ENCODE measurements at regions not wholly inside any gene's neighbourhood (a gene's known extent, or its start where the extent isn't known, plus 50 kb on each side); places are given as distances from the start of the nearest gene placed in this dataset.

DNA sequence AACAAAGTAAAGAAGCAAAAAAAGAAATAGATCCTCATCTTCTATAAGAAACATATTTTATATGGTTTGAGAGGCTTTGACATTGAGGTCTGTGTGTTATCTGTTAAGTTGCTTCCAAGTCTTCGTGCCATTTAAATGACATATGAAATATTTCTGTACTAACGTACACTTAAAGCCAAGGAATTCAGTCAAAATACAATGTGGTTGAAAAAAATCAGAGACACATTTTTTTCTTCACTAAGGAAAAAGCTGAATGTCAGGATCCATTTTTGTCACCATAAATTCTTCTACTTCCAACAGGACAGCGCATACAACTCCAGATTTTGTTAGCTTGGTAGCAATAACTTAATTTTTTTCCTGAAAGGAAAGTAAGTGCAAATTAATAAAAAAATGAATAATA lies 168.5 kb downstream of the FAT4 start:
- Histone ChIP-seq H3K27me3 (replicated peaks) (no peaks in the 10 kb centered on the region), H3K4me3 (ENCODE audit: low read depth, low read length) (no peak overlapping the region), H3K27ac (no peak overlapping the region), H3K36me3 (replicated peaks) (no peaks in the 10 kb centered on the region)
- in situ Hi-C loops (cut with HindIII; ENCODE audit: low pct_ligation_motif_present, low sequenced_read_pairs), result no loop called here
- DNase-seq, result no peak
- TF ChIP-seq, protein P1, sequence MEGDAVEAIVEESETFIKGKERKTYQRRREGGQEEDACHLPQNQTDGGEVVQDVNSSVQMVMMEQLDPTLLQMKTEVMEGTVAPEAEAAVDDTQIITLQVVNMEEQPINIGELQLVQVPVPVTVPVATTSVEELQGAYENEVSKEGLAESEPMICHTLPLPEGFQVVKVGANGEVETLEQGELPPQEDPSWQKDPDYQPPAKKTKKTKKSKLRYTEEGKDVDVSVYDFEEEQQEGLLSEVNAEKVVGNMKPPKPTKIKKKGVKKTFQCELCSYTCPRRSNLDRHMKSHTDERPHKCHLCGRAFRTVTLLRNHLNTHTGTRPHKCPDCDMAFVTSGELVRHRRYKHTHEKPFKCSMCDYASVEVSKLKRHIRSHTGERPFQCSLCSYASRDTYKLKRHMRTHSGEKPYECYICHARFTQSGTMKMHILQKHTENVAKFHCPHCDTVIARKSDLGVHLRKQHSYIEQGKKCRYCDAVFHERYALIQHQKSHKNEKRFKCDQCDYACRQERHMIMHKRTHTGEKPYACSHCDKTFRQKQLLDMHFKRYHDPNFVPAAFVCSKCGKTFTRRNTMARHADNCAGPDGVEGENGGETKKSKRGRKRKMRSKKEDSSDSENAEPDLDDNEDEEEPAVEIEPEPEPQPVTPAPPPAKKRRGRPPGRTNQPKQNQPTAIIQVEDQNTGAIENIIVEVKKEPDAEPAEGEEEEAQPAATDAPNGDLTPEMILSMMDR (IDR thresholded peaks at IDR 0.05; ENCODE audit: low read depth, low read length, missing control alignments), result no peak

DNA sequence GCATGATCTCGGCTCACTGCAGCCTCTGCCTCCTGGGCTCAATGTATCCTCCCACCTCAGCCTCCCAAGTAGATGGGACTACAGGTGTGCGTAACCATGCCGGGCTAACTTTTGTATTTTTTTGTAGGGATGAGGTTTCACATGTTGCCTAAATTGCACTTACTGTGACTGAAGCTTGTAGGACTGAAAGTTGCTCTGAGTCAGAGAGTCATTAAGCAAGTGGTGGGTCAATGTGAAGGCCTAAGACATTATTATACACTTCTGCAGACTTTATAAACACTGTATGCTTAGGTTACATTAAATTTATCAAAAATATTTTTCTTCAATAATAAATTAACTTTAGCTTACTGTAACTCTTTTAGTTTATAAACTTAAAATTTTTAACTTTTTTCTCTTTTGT lies 170.2 kb downstream of the FAT4 start:
- in situ Hi-C loops (cut with HindIII; ENCODE audit: low pct_ligation_motif_present, low sequenced_read_pairs), result no loop called here
- Histone ChIP-seq H3K27ac (no peak overlapping the region), H3K27me3 (replicated peaks) (no peaks in the 10 kb centered on the region), H3K4me3 (ENCODE audit: low read depth, low read length) (no peak overlapping the region), H3K36me3 (replicated peaks) (no peaks in the 10 kb centered on the region)
- TF ChIP-seq, protein P1 (IDR thresholded peaks at IDR 0.05; ENCODE audit: low read depth, low read length, missing control alignments), result no peak
- no peak for DNase-seq

DNA sequence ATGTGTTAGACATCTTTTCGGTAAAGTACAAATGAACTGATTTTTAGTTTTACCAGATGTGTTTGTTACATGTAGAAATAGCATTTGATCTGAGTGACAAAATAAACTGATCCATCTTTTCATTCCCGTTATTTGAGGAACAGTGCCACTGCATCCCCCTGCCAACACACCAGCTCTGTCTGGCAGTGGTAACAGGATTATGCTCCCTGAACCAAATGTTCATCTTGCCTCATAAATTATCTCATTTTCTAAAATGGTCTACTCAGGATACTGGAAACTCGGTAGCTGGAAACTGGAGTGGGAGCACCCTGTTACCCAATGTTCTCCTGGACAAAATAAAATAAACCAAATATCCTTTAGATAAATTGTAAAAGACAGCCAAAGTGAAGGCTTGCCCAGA lies 171.6 kb downstream of the FAT4 start:
- no peak for DNase-seq
- TF ChIP-seq, protein P1 (IDR thresholded peaks at IDR 0.05; ENCODE audit: low read depth, low read length, missing control alignments), result no peak
- in situ Hi-C loops (cut with HindIII; ENCODE audit: low pct_ligation_motif_present, low sequenced_read_pairs), result no loop called here
- H3K27me3 ChIP-seq (replicated peaks), result no peaks in the 10 kb centered on the region
- H3K27ac ChIP-seq, result no peak overlapping the region
- no peak overlapping the region for H3K4me3 ChIP-seq (ENCODE audit: low read depth, low read length)
- no peaks in the 10 kb centered on the region for H3K36me3 ChIP-seq (replicated peaks)

DNA sequence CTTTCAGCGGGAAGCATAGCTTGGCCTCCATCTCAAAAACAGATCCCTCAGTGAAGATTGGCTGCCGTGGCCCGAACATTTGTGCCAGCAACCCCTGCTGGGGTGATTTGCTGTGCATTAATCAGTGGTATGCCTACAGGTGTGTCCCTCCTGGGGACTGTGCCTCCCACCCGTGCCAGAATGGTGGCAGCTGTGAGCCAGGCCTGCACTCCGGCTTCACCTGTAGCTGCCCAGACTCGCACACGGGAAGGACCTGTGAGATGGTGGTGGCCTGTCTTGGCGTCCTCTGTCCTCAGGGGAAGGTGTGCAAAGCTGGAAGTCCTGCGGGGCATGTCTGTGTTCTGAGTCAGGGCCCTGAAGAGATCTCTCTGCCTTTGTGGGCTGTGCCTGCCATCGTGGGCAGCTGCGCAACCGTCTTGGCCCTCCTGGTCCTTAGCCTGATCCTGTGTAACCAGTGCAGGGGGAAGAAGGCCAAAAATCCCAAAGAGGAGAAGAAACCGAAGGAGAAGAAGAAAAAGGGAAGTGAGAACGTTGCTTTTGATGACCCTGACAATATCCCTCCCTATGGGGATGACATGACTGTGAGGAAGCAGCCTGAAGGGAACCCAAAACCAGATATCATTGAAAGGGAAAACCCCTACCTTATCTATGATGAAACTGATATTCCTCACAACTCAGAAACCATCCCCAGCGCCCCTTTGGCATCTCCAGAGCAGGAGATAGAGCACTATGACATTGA lies 175.4 kb downstream of the FAT4 start:
- no peak overlapping the region for H3K4me3 ChIP-seq (ENCODE audit: low read depth, low read length)
- TF ChIP-seq, protein P1 (IDR thresholded peaks at IDR 0.05; ENCODE audit: low read depth, low read length, missing control alignments), result no peak
- H3K27me3 ChIP-seq (replicated peaks), result no peaks in the 10 kb centered on the region
- in situ Hi-C loops (cut with HindIII; ENCODE audit: low pct_ligation_motif_present, low sequenced_read_pairs), result no loop called here
- no peak for DNase-seq
- no peak overlapping the region for H3K27ac ChIP-seq
- H3K36me3 ChIP-seq (replicated peaks), result no peaks in the 10 kb centered on the region

DNA sequence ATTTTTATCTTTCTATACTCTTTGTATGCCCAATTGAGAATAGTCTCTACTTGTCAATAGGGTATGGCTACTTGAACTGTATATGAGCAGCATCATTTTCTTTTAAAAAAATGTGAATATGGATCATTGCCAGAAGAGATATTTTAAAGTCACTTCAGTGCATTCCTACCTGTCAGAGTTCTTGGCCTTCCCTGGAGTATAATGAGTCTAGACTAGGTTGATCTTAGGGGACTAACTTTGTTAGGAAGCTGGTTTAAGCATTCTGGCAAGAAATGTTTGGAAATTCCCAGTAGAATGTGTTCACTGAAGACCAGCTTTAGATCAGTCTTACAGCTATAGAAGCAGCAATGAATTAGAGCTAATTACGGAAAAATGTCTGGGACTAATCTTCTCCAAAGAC lies 178.2 kb downstream of the FAT4 start:
- H3K27ac ChIP-seq, result no peak overlapping the region
- in situ Hi-C loops (cut with HindIII; ENCODE audit: low pct_ligation_motif_present, low sequenced_read_pairs), result no loop called here
- H3K4me3 ChIP-seq (ENCODE audit: low read depth, low read length), result no peak overlapping the region
- TF ChIP-seq, protein P1 (IDR thresholded peaks at IDR 0.05; ENCODE audit: low read depth, low read length, missing control alignments), result no peak
- no peak for DNase-seq
- no peaks in the 10 kb centered on the region for H3K27me3 ChIP-seq (replicated peaks)
- H3K36me3 ChIP-seq (replicated peaks), result no peaks in the 10 kb centered on the region

DNA sequence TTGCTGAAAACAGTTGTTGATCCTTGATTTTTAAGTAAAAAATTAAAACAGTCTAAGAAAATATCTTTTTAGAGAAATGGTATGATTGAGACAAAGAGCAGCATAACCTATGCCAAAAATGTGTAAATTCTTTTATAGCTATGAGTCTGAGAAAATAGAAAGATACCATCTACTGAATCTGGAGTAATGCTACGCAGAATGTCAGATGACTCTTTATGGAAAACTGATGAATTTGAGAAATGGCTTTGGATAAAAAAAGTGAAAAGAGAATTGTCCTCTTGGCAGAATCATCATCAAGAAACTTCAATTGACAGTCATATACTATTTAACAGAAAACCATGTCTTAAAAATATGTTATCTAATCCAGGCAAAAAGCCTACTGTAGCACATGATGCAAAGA lies 183.1 kb downstream of the FAT4 start:
- H3K27me3 ChIP-seq (replicated peaks), result no peaks in the 10 kb centered on the region
- no peak overlapping the region for H3K27ac ChIP-seq
- H3K36me3 ChIP-seq (replicated peaks), result no peaks in the 10 kb centered on the region
- no peak overlapping the region for H3K4me3 ChIP-seq (ENCODE audit: low read depth, low read length)
- DNase-seq, result no peak
- in situ Hi-C loops (cut with HindIII; ENCODE audit: low pct_ligation_motif_present, low sequenced_read_pairs), result no loop called here
- TF ChIP-seq, protein P1 (IDR thresholded peaks at IDR 0.05; ENCODE audit: low read depth, low read length, missing control alignments), result no peak
